GM10248 (cell line): ENCODE measurements at regions not wholly inside any gene's neighbourhood (a gene's known extent, or its start where the extent isn't known, plus 50 kb on each side); places are given as distances from the start of the nearest gene placed in this dataset.
"Not testable (repeated sequence)": the region's sequence is repeated elsewhere in the genome, so short reads cannot be mapped to it uniquely, and the experiment has no call there.

Source experiments
- CTCF ChIA-PET: fragments of 300-600 bp; sonication (Branson Sonifier 250); formaldehyde crosslinking; extraction: SDS; loops from one replicate; lab custom pipeline; 2021; ENCODE audit warnings: antibody characterized with exemption; lab: Yijun Ruan, JAX
- POLR2A ChIA-PET: fragments of 350-650 bp; sonication (Branson Sonifier 250); formaldehyde crosslinking; extraction: SDS; loops from one replicate; lab custom pipeline; 2020; ENCODE audit warnings: antibody characterized with exemption; lab: Yijun Ruan, JAX
- DNase-seq: peaks from one replicate; pipeline ENCODE4 v3.0.0; 2012; ENCODE audit errors: extremely low spot score
- CTCF ChIP-seq: IDR thresholded peaks from 2 replicates; pipeline ENCODE4 v1.5.1; 2012; ENCODE audit warnings: mild to moderate bottlenecking, low read depth; ENCODE audit errors: extremely low read depth, missing control alignments, control extremely low read depth

- CTCF ChIA-PET: no interaction called here
- TF ChIP-seq CTCF: no peak
- POLR2A ChIA-PET: no interaction called here
- DNase-seq: no peak
Observed at GRCh38 chr15:61376516-61376915, 147.4 kb upstream of the RORA start.

- ChIA-PET POLR2A (no interaction called here), CTCF (no interaction called here)
- no peak for DNase-seq
- TF ChIP-seq CTCF: no peak
Observed at GRCh38 chr15:61374848-61375247, 145.7 kb upstream of the RORA start.

- ChIA-PET CTCF (no interaction called here), POLR2A (no interaction called here)
- TF ChIP-seq CTCF: no peak
- DNase-seq: no peak
Observed at GRCh38 chr15:61367953-61368352, 138.9 kb upstream of the RORA start.

- TF ChIP-seq CTCF: no peak
- POLR2A ChIA-PET: no interaction called here
- no peak for DNase-seq
- CTCF ChIA-PET: no interaction called here
Observed at GRCh38 chr15:61364871-61365270, 135.8 kb upstream of the RORA start.

GRCh38 chr15:61362912-61363311 is 133.8 kb upstream of the RORA start:
- POLR2A ChIA-PET, CTCF ChIA-PET, DNase-seq: not testable (repeated sequence)

GRCh38 chr15:61344293-61344692 is 115.2 kb upstream of the RORA start:
- ChIA-PET POLR2A (no interaction called here), CTCF (no interaction called here)
- no peak for DNase-seq
- no peak for TF ChIP-seq CTCF

- POLR2A ChIA-PET: no interaction called here
- CTCF ChIA-PET: no interaction called here
- no peak for DNase-seq
- no peak for TF ChIP-seq CTCF
Observed at GRCh38 chr15:61342390-61342789, 113.3 kb upstream of the RORA start.
